ENCODE measurements at regions not wholly inside any gene's neighbourhood (a gene's known extent, or its start where the extent isn't known, plus 50 kb on each side); places are given as distances from the start of the nearest gene placed in this dataset.

GRCh38 chr2:82256983-82257632 is 1952.6 kb upstream of the LRRTM1 start:
- dilution Hi-C loops (cut with MboI; ENCODE audit: extremely low pct_ligation_motif_present, low sequenced_read_pairs): no loop called here
- Histone ChIP-seq H3K9me3 (ENCODE audit: control insufficient read depth, low read depth, low read length) (peaks cover 2% of the 10 kb centered on the region), H3K27ac (ENCODE audit: control insufficient read depth, insufficient read depth, low read length) (no peak overlapping the region), H3K4me1 (ENCODE audit: control insufficient read depth, extremely low read depth, insufficient read depth, low read length) (no peaks in the 10 kb centered on the region), H3K9me1 (ENCODE audit: control insufficient read depth, extremely low read depth, insufficient read depth, low read length) (no peaks in the 10 kb centered on the region), H3K79me2 (ENCODE audit: control insufficient read depth, insufficient read depth, low read length) (no peaks in the 10 kb centered on the region), H3K4me2 (ENCODE audit: control insufficient read depth, extremely low read depth, insufficient read depth, low read depth, low read length) (no peak overlapping the region), H3K27me3 (ENCODE audit: control insufficient read depth, extremely low read depth, insufficient read depth, low read length) (no peaks in the 10 kb centered on the region), H2AFZ (ENCODE audit: control insufficient read depth, low read length) (no peak overlapping the region), H4K20me1 (ENCODE audit: control insufficient read depth, extremely low read depth, insufficient read depth, low read length) (no peaks in the 10 kb centered on the region), H3K4me3 (ENCODE audit: control insufficient read depth in 2 of 3, extremely low read depth in 1 of 3, insufficient read depth in 2 of 3, low read depth in 1 of 3, low read length in 3 of 3) (no peak overlapping the region), H3K9ac (ENCODE audit: control insufficient read depth, extremely low read depth, insufficient read depth, low read length) (no peak overlapping the region), H3K36me3 (ENCODE audit: control insufficient read depth in 2 of 2, extremely low read depth in 1 of 2, insufficient read depth in 2 of 2, low read length in 2 of 2) (no peaks in the 10 kb centered on the region)
- FAIRE-seq (no peak), DNase-seq (ENCODE audit: low read depth, low spot score) (no peak)
- TF ChIP-seq CTCF (optimal IDR thresholded peaks at IDR 0.05 in 1 of 3, IDR thresholded peaks at IDR 0.05 in 1 of 3, conservative IDR thresholded peaks at IDR 0.05 in 1 of 3; ENCODE audit: extremely low read depth in 1 of 3, insufficient read depth in 2 of 3, low read length in 3 of 3) (no peak), EZH2 (IDR thresholded peaks at IDR 0.05; ENCODE audit: low read length) (no peak)

- H3K9me1 ChIP-seq (ENCODE audit: control insufficient read depth, extremely low read depth, insufficient read depth, low read length): no peaks in the 10 kb centered on the region
- H2AFZ ChIP-seq (ENCODE audit: control insufficient read depth, low read length): no peak overlapping the region
- no peak for DNase-seq (ENCODE audit: low read depth, low spot score)
- no peak for FAIRE-seq
- dilution Hi-C loops (cut with MboI; ENCODE audit: extremely low pct_ligation_motif_present, low sequenced_read_pairs): no loop called here
- H3K9me3 ChIP-seq (ENCODE audit: control insufficient read depth, low read depth, low read length): peaks cover 3% of the 10 kb centered on the region
- no peaks in the 10 kb centered on the region for H3K36me3 ChIP-seq (ENCODE audit: control insufficient read depth in 2 of 2, extremely low read depth in 1 of 2, insufficient read depth in 2 of 2, low read length in 2 of 2)
- H3K79me2 ChIP-seq (ENCODE audit: control insufficient read depth, insufficient read depth, low read length): no peaks in the 10 kb centered on the region
- no peak for TF ChIP-seq CTCF (optimal IDR thresholded peaks at IDR 0.05 in 1 of 3, IDR thresholded peaks at IDR 0.05 in 1 of 3, conservative IDR thresholded peaks at IDR 0.05 in 1 of 3; ENCODE audit: extremely low read depth in 1 of 3, insufficient read depth in 2 of 3, low read length in 3 of 3)
- TF ChIP-seq EZH2 (IDR thresholded peaks at IDR 0.05; ENCODE audit: low read length): no peak
- H3K27me3 ChIP-seq (ENCODE audit: control insufficient read depth, extremely low read depth, insufficient read depth, low read length): no peaks in the 10 kb centered on the region
- H3K4me3 ChIP-seq (ENCODE audit: control insufficient read depth in 2 of 3, extremely low read depth in 1 of 3, insufficient read depth in 2 of 3, low read depth in 1 of 3, low read length in 3 of 3): no peak overlapping the region
- no peaks in the 10 kb centered on the region for H4K20me1 ChIP-seq (ENCODE audit: control insufficient read depth, extremely low read depth, insufficient read depth, low read length)
- H3K4me1 ChIP-seq (ENCODE audit: control insufficient read depth, extremely low read depth, insufficient read depth, low read length): no peaks in the 10 kb centered on the region
- no peak overlapping the region for H3K27ac ChIP-seq (ENCODE audit: control insufficient read depth, insufficient read depth, low read length)
- no peak overlapping the region for H3K9ac ChIP-seq (ENCODE audit: control insufficient read depth, extremely low read depth, insufficient read depth, low read length)
- no peak overlapping the region for H3K4me2 ChIP-seq (ENCODE audit: control insufficient read depth, extremely low read depth, insufficient read depth, low read depth, low read length)
Observed at GRCh38 chr2:82256288-82256687, 1951.7 kb upstream of the LRRTM1 start.
